ENCODE measurements at regions not wholly inside any gene's neighbourhood (a gene's known extent, or its start where the extent isn't known, plus 50 kb on each side); places are given as distances from the start of the nearest gene placed in this dataset.

GRCh38 chr13:22218797-22219196 lies 547.9 kb downstream of the FGF9 start:
- no peak overlapping the region for H3K27ac Mint-ChIP-seq
- no peaks in the 10 kb centered on the region for H3K9me3 ChIP-seq (ENCODE audit: control extremely low read depth in 1 of 3, control insufficient read depth in 2 of 3, insufficient read depth in 1 of 3, low read length in 2 of 3)
- TF ChIP-seq CTCF (IDR thresholded peaks at IDR 0.05) = no peak
- no peak for TF ChIP-seq EZH2 (IDR thresholded peaks at IDR 0.05; ENCODE audit: borderline replicate concordance, insufficient read depth, low read depth, low read length, poor library complexity, severe bottlenecking)
- no peaks in the 10 kb centered on the region for H3K27me3 Mint-ChIP-seq
- H2AFZ ChIP-seq (ENCODE audit: insufficient read depth, low read depth, low read length, poor library complexity, severe bottlenecking) = no peak overlapping the region
- H3K36me3 ChIP-seq (replicated peaks in 1 of 2; ENCODE audit: control extremely low read depth in 1 of 2, control insufficient read depth in 1 of 2, extremely low read depth in 1 of 2, insufficient read depth in 2 of 2, low read length in 1 of 2) = no peaks in the 10 kb centered on the region
- ChIA-PET POLR2A (no interaction called here), CTCF (no interaction called here)
- no peaks in the 10 kb centered on the region for H3K79me2 ChIP-seq (ENCODE audit: control insufficient read depth, insufficient read depth, low read length)
- H4K20me1 ChIP-seq (ENCODE audit: control insufficient read depth, insufficient read depth, low read length, poor library complexity, severe bottlenecking) = no peaks in the 10 kb centered on the region
- no peak overlapping the region for H3K4me2 ChIP-seq (replicated peaks; ENCODE audit: low read depth, low read length, poor library complexity, severe bottlenecking)
- H3K4me1 Mint-ChIP-seq = peaks cover 10% of the 10 kb centered on the region
- no peaks in the 10 kb centered on the region for H3K27me3 ChIP-seq (replicated peaks in 1 of 4; ENCODE audit: control extremely low read depth in 1 of 4, control insufficient read depth in 3 of 4, insufficient read depth in 4 of 4, low read length in 3 of 4)
- DNase-seq (no peak), ATAC-seq (ENCODE audit: low read depth) (no peak)
- H3K27ac ChIP-seq (ENCODE audit: low read length in 2 of 2) = no peak overlapping the region
- no peaks in the 10 kb centered on the region for H3K9me3 Mint-ChIP-seq (ENCODE audit: insufficient read depth)
- H3K4me1 ChIP-seq (ENCODE audit: control insufficient read depth in 2 of 2, insufficient read depth in 2 of 2, low read length in 2 of 2) = peaks cover 7 to 8% of the 10 kb centered on the region in 2 donors
- intact Hi-C loops (cut with micrococcal nuclease) = no loop called here
- WGBS (ENCODE audit: insufficient coverage) = 93% methylated on average over 2 of the region's 4 CpGs
- H3K9ac ChIP-seq (ENCODE audit: low read length) = no peak overlapping the region
- no peak overlapping the region for H3K4me3 ChIP-seq (ENCODE audit: control extremely low read depth in 1 of 5, extremely low read depth in 1 of 5, insufficient read depth in 1 of 5, low read depth in 2 of 5, low read length in 4 of 5)
- H3K4me3 Mint-ChIP-seq = no peak overlapping the region

GRCh38 chr13:22219709-22220108 lies 548.8 kb downstream of the FGF9 start:
- Mint-ChIP-seq H3K9me3 (ENCODE audit: insufficient read depth) (no peaks in the 10 kb centered on the region), H3K4me1 (peaks cover 2% of the 10 kb centered on the region), H3K27ac (no peak overlapping the region), H3K27me3 (no peaks in the 10 kb centered on the region), H3K4me3 (no peak overlapping the region)
- ATAC-seq (ENCODE audit: low read depth) (no peak), DNase-seq (no peak)
- ChIA-PET CTCF (interaction anchor here (0.6 to 0.8 kb wide), 2 partner anchors 581 to 838 kb away, joined by 3 to 4 read pairs; no protein-coding TSS in a partner anchor), POLR2A (no interaction called here)
- no peaks in the 10 kb centered on the region for H3K79me2 ChIP-seq (ENCODE audit: control insufficient read depth, insufficient read depth, low read length)
- H2AFZ ChIP-seq (ENCODE audit: insufficient read depth, low read depth, low read length, poor library complexity, severe bottlenecking) = no peak overlapping the region
- no peak overlapping the region for H3K9ac ChIP-seq (ENCODE audit: low read length)
- no peak overlapping the region for H3K27ac ChIP-seq (ENCODE audit: low read length in 2 of 2)
- no peaks in the 10 kb centered on the region for H3K9me3 ChIP-seq (ENCODE audit: control extremely low read depth in 1 of 3, control insufficient read depth in 2 of 3, insufficient read depth in 1 of 3, low read length in 2 of 3)
- no peak overlapping the region for H3K4me3 ChIP-seq (ENCODE audit: control extremely low read depth in 1 of 5, extremely low read depth in 1 of 5, insufficient read depth in 1 of 5, low read depth in 2 of 5, low read length in 4 of 5)
- no peaks in the 10 kb centered on the region for H4K20me1 ChIP-seq (ENCODE audit: control insufficient read depth, insufficient read depth, low read length, poor library complexity, severe bottlenecking)
- no peak overlapping the region for H3K4me2 ChIP-seq (replicated peaks; ENCODE audit: low read depth, low read length, poor library complexity, severe bottlenecking)
- H3K27me3 ChIP-seq (replicated peaks in 1 of 4; ENCODE audit: control extremely low read depth in 1 of 4, control insufficient read depth in 3 of 4, insufficient read depth in 4 of 4, low read length in 3 of 4) = no peaks in the 10 kb centered on the region
- TF ChIP-seq CTCF (IDR thresholded peaks at IDR 0.05) = no peak
- no peak for TF ChIP-seq EZH2 (IDR thresholded peaks at IDR 0.05; ENCODE audit: borderline replicate concordance, insufficient read depth, low read depth, low read length, poor library complexity, severe bottlenecking)
- no peaks in the 10 kb centered on the region for H3K4me1 ChIP-seq (ENCODE audit: control insufficient read depth in 2 of 2, insufficient read depth in 2 of 2, low read length in 2 of 2)
- no peaks in the 10 kb centered on the region for H3K36me3 ChIP-seq (replicated peaks in 1 of 2; ENCODE audit: control extremely low read depth in 1 of 2, control insufficient read depth in 1 of 2, extremely low read depth in 1 of 2, insufficient read depth in 2 of 2, low read length in 1 of 2)
- 100% methylated on average over 2 of the region's 2 CpGs for WGBS (ENCODE audit: insufficient coverage)
- intact Hi-C loops (cut with micrococcal nuclease) = no loop called here

Measured in B cell (primary cell).